ENCODE measurements at regions not wholly inside any gene's neighbourhood (a gene's known extent, or its start where the extent isn't known, plus 50 kb on each side); places are given as distances from the start of the nearest gene placed in this dataset.
"Not testable (repeated sequence)": the region's sequence is repeated elsewhere in the genome, so short reads cannot be mapped to it uniquely, and the experiment has no call there.

- no peak overlapping the region for H3K27ac Mint-ChIP-seq
- H3K27me3 Mint-ChIP-seq: no peaks in the 10 kb centered on the region
- H3K9me3 Mint-ChIP-seq: peaks cover 5% of the 10 kb centered on the region
- no peak overlapping the region for H3K4me3 Mint-ChIP-seq
- CTCF ChIA-PET: no interaction called here
- H3K36me3 Mint-ChIP-seq (ENCODE audit: low read depth): no peaks in the 10 kb centered on the region
- H3K4me1 Mint-ChIP-seq: no peaks in the 10 kb centered on the region
- DNase-seq (no peak), ATAC-seq (ENCODE audit: low read depth) (no peak)
- TF ChIP-seq CTCF (IDR thresholded peaks at IDR 0.05): no peak
- intact Hi-C loops (cut with micrococcal nuclease): no loop called here
- POLR2A ChIA-PET: no interaction called here
Measured at GRCh38 chr10:56449770-56450169, 88.7 kb upstream of the ZWINT start.

- H3K9me3 Mint-ChIP-seq; CTCF ChIA-PET; H3K4me3 Mint-ChIP-seq; ATAC-seq (ENCODE audit: low read depth); H3K27ac Mint-ChIP-seq; DNase-seq; H3K27me3 Mint-ChIP-seq; intact Hi-C loops (cut with micrococcal nuclease); H3K36me3 Mint-ChIP-seq (ENCODE audit: low read depth); H3K4me1 Mint-ChIP-seq; POLR2A ChIA-PET: not testable (repeated sequence)
Measured at GRCh38 chr10:56447613-56448012, 86.6 kb upstream of the ZWINT start.

- H3K9me3 Mint-ChIP-seq; DNase-seq; H3K36me3 Mint-ChIP-seq (ENCODE audit: low read depth); ATAC-seq (ENCODE audit: low read depth); CTCF ChIA-PET; H3K4me3 Mint-ChIP-seq; H3K27ac Mint-ChIP-seq; H3K4me1 Mint-ChIP-seq; intact Hi-C loops (cut with micrococcal nuclease); H3K27me3 Mint-ChIP-seq; POLR2A ChIA-PET: not testable (repeated sequence)
Measured at GRCh38 chr10:56441337-56441736, 80.3 kb upstream of the ZWINT start.

Data from activated B cell treated with CpG ODN at 0.5 μM for 24 hours (primary cell).